CD4-positive, alpha-beta T cell (primary cell): ENCODE measurements at regions not wholly inside any gene's neighbourhood (a gene's known extent, or its start where the extent isn't known, plus 50 kb on each side); places are given as distances from the start of the nearest gene placed in this dataset.

ENCODE experiments used
- ATAC-seq: fragments of 200-7000 bp; cut with Tn5 transposase; one replicate; pipeline ENCODE4 v1.10.0; 2022; ENCODE audit warnings: mild to moderate bottlenecking; ENCODE audit not compliant: poor library complexity
- CTCF ChIA-PET: fragments of 350-600 bp; sonication (Branson Sonifier 250); formaldehyde crosslinking; loops from one replicate; lab custom pipeline; 2021; ENCODE audit warnings: antibody characterized with exemption, inconsistent platforms; lab: Charles Lee
- POLR2A ChIA-PET: fragments of 350-600 bp; sonication (Branson Sonifier 250); formaldehyde crosslinking; loops from one replicate; lab custom pipeline; 2021; ENCODE audit warnings: antibody characterized with exemption, inconsistent platforms; lab: Charles Lee
- DNase-seq, 14 experiments: peaks; one replicate each; pipeline ENCODE4 v3.0.0-alpha.2; 2013 to 2020; ENCODE audit warnings: mixed read lengths in 2 of 14
- H3K27ac ChIP-seq, 2 donors: one replicate each; pipeline versions ENCODE4 v1.5.1 to v1.7.0; 2013; ENCODE audit warnings: low read length in 2 of 2, low read depth in 1 of 2, mild to moderate bottlenecking in 1 of 2
- H3K27me3 ChIP-seq, 2 experiments: 1 replicate in 1 of 2; 2 replicates in 1 of 2; pipeline versions ENCODE4 v1.6.1 to v1.7.0; 2013; ENCODE audit warnings: low read length in 2 of 2, control low read depth in 1 of 2, mild to moderate bottlenecking in 1 of 2, moderate library complexity in 1 of 2; ENCODE audit not compliant: insufficient read depth in 2 of 2, control insufficient read depth in 1 of 2
- H3K36me3 ChIP-seq: one replicate; pipeline ENCODE4 v1.6.1; 2013; ENCODE audit warnings: low read length, control low read depth; ENCODE audit not compliant: insufficient read depth
- H3K4me1 ChIP-seq: one replicate; pipeline ENCODE4 v1.6.1; 2013; ENCODE audit warnings: low read length, control low read depth; ENCODE audit not compliant: insufficient read depth
- H3K4me3 ChIP-seq: one replicate; pipeline ENCODE4 v1.5.1; 2013; ENCODE audit warnings: mild to moderate bottlenecking, low read length, moderate library complexity
- H3K9me3 ChIP-seq, 2 experiments: 1 replicate in 1 of 2; 2 replicates in 1 of 2; pipeline versions ENCODE4 v1.6.1 to v1.7.0; 2013; ENCODE audit warnings: low read length in 2 of 2, mild to moderate bottlenecking in 2 of 2, control low read depth in 1 of 2, moderate library complexity in 1 of 2; ENCODE audit not compliant: control insufficient read depth in 1 of 2, insufficient read depth in 1 of 2
- H3K27ac Mint-ChIP-seq: one replicate; pipeline ENCODE4 v1.8.0; 2020; ENCODE audit warnings: mixed read lengths
- H3K27me3 Mint-ChIP-seq: one replicate; pipeline ENCODE4 v1.8.0; 2021; ENCODE audit warnings: mixed read lengths
- H3K36me3 Mint-ChIP-seq: one replicate; pipeline ENCODE4 v1.8.0; 2021; ENCODE audit warnings: low read depth, mixed read lengths
- H3K4me1 Mint-ChIP-seq: one replicate; pipeline ENCODE4 v1.8.0; 2021; ENCODE audit warnings: low read depth, mixed read lengths
- H3K4me3 Mint-ChIP-seq: one replicate; pipeline ENCODE4 v1.8.0; 2020; ENCODE audit warnings: mild to moderate bottlenecking, mixed read lengths
- H3K9me3 Mint-ChIP-seq: one replicate; pipeline ENCODE4 v1.8.0; 2020; ENCODE audit warnings: mixed read lengths
- intact Hi-C, 2 experiments: fragments of 100-400 bp; cut with DNase I in 1 of 2; cut with micrococcal nuclease in 1 of 2; formaldehyde crosslinking; loops; one replicate each; pipeline versions ENCODE4 v1.15.1 to v1.9.0; 2023 to 2025; cut with DNase I, micrococcal nuclease
- TF ChIP-seq, protein P1 (sequence below): fragments of 200-600 bp; IDR thresholded peaks from one replicate; pipeline ENCODE4 v1.8.0; 2022; ENCODE audit warnings: antibody characterized with exemption, mild to moderate bottlenecking

DNA sequence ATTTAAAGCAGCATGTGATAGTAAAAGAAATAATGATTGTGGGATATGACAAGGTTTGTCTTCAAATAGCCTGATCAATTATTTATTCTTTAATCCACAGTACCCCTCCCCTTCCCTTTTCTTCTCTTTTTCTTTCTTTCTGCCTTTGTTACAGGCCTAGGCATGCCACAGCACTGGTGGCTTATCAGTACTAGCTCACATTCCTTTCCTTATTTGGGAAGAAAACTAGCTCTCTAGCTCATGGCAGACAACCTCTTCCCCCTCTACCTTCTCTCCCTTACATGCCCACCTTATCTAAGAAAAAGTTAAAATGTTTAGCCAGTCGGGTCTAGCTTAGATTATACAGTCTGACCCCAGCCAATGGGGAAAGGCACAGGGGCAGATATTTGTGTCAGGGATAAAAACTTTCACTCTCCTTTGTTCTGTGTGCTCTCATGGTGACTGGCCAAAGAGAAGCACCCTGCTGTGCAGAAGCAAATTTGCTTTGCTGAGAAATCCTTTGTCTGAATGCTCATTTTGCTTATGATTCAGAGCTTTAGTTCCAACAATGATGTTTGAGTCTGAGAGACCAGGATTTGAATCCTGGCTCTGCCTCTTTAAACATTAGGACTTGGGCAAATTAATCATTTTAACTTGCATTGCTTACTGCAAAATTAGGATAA lies 75.8 kb upstream of the CDH12 start:
- H3K36me3 ChIP-seq: no peaks in the 10 kb centered on the region
- no peaks in the 10 kb centered on the region for H3K27me3 ChIP-seq
- Mint-ChIP-seq H3K4me1 (no peaks in the 10 kb centered on the region), H3K4me3 (no peak overlapping the region), H3K27me3 (no peaks in the 10 kb centered on the region), H3K9me3 (peaks cover 9% of the 10 kb centered on the region), H3K27ac (no peak overlapping the region), H3K36me3 (no peaks in the 10 kb centered on the region)
- intact Hi-C loops: no loop called here
- no peak overlapping the region for H3K27ac ChIP-seq
- H3K4me1 ChIP-seq: no peaks in the 10 kb centered on the region
- ATAC-seq (no peak), DNase-seq (no peak)
- TF ChIP-seq, protein P1, sequence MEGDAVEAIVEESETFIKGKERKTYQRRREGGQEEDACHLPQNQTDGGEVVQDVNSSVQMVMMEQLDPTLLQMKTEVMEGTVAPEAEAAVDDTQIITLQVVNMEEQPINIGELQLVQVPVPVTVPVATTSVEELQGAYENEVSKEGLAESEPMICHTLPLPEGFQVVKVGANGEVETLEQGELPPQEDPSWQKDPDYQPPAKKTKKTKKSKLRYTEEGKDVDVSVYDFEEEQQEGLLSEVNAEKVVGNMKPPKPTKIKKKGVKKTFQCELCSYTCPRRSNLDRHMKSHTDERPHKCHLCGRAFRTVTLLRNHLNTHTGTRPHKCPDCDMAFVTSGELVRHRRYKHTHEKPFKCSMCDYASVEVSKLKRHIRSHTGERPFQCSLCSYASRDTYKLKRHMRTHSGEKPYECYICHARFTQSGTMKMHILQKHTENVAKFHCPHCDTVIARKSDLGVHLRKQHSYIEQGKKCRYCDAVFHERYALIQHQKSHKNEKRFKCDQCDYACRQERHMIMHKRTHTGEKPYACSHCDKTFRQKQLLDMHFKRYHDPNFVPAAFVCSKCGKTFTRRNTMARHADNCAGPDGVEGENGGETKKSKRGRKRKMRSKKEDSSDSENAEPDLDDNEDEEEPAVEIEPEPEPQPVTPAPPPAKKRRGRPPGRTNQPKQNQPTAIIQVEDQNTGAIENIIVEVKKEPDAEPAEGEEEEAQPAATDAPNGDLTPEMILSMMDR: no peak
- no peak overlapping the region for H3K4me3 ChIP-seq
- CTCF ChIA-PET: interaction anchor here (0.6 kb wide), 1 partner anchor 1221 kb away, joined by 3 read pairs; no protein-coding TSS in a partner anchor
- POLR2A ChIA-PET: no interaction called here
- peaks cover 0 to 4% of the 10 kb centered on the region in 2 experiments for H3K9me3 ChIP-seq

DNA sequence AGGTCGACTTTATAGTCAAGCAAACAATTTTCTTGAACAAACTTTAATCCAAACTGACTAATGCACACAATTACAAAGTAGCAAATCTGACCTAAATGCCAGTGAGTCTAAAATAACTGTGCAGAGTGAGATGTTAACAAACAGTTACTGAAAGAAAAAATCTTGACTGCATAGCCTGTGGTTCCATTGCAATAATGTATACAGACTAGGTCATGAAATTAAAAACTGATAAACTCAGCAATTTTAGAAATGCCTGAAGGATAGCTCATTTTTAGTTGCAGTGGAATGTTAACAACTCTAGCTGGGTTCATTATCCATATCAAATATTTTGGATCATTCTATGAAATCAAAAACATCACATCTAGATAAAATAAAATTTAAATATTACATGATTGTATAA lies 73.4 kb upstream of the CDH12 start:
- Mint-ChIP-seq H3K4me3 (no peak overlapping the region), H3K9me3 (peaks cover 11% of the 10 kb centered on the region), H3K36me3 (no peaks in the 10 kb centered on the region), H3K27me3 (no peaks in the 10 kb centered on the region), H3K27ac (no peak overlapping the region), H3K4me1 (no peaks in the 10 kb centered on the region)
- H3K27me3 ChIP-seq: no peaks in the 10 kb centered on the region
- ChIA-PET POLR2A (no interaction called here), CTCF (no interaction called here)
- H3K4me1 ChIP-seq: no peaks in the 10 kb centered on the region
- H3K27ac ChIP-seq: no peak overlapping the region
- no peaks in the 10 kb centered on the region for H3K36me3 ChIP-seq
- DNase-seq (no peak), ATAC-seq (no peak)
- TF ChIP-seq, protein P1: no peak
- H3K4me3 ChIP-seq: no peak overlapping the region
- intact Hi-C loops: no loop called here
- peaks cover 0 to 4% of the 10 kb centered on the region in 2 experiments for H3K9me3 ChIP-seq

DNA sequence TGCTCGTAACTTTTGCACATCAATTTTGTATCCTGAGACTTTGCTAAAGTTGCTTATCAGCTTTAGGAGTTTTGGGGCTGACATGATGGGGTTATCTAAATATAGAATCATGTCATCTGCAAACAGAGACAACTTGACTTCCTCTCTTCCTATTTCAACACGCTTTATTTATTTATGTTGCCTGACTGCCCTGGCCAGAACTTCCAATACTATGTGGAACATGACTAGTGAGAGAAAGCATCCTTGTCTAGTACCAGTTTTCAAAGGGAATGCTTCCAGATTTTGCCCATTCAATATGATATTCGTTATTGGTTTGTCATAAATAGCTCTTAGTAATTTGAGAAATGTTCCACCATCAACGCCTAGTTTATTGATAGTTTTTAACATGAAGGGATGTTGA lies 65.4 kb upstream of the CDH12 start:
- no peaks in the 10 kb centered on the region for H3K27me3 Mint-ChIP-seq
- no peaks in the 10 kb centered on the region for H3K4me1 Mint-ChIP-seq
- H3K4me3 Mint-ChIP-seq: no peak overlapping the region
- H3K36me3 Mint-ChIP-seq: no peaks in the 10 kb centered on the region
- Histone ChIP-seq H3K9me3 (no peaks in the 10 kb centered on the region), H3K4me1 (no peaks in the 10 kb centered on the region), H3K4me3 (no peak overlapping the region), H3K27me3 (no peaks in the 10 kb centered on the region), H3K36me3 (no peaks in the 10 kb centered on the region), H3K27ac (no peak overlapping the region)
- no peak for DNase-seq
- H3K27ac Mint-ChIP-seq: no peak overlapping the region
- POLR2A ChIA-PET: no interaction called here
- TF ChIP-seq, protein P1: no peak
- intact Hi-C loops: no loop called here
- peaks cover 20% of the 10 kb centered on the region for H3K9me3 Mint-ChIP-seq
- ATAC-seq: no peak
- CTCF ChIA-PET: no interaction called here
